Stimulated activated CD4-positive, alpha-beta T cell treated with anti-CD3 and anti-CD28 coated beads, Interleukin-15, amount 100 ng/mL, for 48 hours (primary cell): ENCODE measurements at regions not wholly inside any gene's neighbourhood (a gene's known extent, or its start where the extent isn't known, plus 50 kb on each side); places are given as distances from the start of the nearest gene placed in this dataset.
A peak's percentile ranks its signal among the peaks of the same experiment; 100 is the strongest.

Experiments used
- DNase-seq, 2 donors: peaks; one replicate each; pipeline ENCODE4 v3.0.0-alpha.2; 2020; ENCODE audit warnings: low read depth in 2 of 2

DNA sequence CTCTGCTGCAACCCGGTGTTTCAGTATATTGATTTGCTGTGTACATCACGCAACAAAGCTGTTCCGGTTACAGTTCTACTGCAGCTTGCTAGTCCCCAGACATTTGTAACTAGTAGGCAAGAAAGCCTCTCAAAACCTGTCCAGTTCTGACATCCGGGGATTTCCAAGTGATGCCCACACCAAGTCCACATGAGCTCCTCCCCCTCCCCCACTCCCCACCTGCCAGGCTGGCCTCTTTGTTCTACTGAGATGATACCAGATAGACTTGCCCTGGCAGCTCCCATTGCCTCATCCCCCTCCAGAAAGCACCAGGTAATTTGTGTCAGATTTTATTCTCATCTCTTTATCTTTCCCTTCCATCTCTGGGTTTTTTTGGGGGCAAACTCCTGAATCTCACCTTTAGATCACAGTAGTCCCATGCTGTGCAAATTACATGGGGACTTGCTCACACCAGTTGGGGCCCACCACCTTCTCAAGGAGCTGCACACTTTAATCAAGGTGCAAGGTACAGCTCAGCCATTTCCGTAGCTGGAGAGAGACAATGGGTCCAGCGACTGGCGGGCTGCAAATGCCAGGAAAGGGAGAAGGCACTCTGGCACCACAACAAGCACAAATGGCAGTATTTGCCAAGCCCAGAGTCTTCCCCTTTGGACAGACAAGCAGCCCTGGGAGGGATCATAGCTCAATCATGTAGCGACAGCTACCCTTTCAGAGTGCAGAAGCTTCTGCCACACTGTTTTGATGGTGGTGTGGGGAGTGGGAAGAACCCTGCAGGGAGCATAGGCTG, 183.1 kb downstream of the CYLD start:
- no peak for DNase-seq

DNA sequence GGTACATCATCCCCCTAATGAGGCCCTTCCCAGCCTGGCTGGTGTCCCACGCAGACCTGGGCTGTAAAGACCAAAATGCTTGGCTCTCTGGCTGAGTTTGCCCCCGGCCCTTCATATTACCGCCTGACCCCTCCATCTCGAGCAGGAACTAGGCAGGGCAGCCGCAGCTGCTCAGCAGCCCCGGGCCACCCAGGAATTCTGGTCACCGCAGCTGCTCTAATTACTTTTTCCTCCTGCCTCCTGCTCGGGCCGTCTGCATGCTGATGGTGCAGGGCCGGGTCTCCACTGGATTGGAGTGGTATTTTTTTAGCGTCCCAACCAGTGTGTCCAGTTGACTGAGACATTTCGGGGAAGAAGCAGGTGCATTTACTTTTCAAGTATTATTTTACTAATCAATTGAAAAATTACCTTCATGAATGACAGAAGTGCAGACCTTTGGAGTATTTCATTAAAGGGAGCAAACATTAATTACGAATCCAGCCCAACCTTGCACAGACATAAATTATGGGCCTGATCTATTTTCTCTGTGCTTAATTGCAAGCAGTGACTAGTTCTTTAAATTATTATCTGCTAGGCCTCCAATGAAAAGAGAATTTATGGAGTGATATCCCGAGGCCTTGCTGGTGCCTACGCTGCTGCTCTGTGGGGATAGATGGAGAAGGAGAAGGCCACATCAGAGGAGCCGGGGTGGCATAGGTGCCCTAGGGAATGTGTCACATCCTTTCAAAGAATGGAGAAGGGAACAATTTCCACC, 176.2 kb downstream of the CYLD start:
- DNase-seq, result no peak

DNA sequence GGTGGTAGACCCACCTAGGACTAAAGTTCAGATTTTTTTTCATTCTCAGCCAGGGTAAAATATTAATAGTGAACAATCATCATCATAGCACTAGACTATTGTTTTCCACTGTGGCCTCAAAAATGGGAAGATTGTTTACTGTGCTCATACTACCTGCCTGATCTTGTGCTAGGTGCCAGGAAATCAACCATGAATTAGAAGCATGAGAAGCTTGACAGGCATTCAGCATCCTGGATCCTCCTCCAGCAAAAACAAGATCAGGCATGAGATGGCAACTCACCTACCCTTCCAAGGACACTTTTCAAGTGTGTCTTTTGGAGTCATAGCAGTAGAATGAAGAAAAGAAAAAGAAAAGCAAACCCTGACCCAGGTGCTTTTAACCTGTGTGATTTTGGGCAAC, 174.2 kb downstream of the CYLD start:
- no peak for DNase-seq

DNA sequence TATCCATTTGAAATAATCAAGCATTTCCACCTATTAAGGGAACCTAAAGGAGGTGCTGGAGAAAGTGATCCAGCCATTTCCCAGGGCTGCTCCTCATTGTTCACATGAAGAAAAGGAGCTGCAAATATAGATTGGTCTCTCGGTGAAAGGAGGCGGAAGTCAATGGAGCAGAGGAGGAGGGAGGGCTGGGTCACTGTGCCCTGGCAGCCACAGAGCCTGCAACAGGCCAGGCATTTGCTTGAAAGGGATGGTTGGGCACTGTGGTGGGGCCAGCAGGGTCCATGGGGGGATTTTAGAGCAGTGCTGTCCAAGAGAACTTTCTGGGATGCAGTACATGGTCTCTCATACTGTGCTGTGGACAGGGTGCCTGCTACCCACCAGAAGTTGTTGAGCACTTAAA, 173.2 kb downstream of the CYLD start:
- no peak for DNase-seq

DNA sequence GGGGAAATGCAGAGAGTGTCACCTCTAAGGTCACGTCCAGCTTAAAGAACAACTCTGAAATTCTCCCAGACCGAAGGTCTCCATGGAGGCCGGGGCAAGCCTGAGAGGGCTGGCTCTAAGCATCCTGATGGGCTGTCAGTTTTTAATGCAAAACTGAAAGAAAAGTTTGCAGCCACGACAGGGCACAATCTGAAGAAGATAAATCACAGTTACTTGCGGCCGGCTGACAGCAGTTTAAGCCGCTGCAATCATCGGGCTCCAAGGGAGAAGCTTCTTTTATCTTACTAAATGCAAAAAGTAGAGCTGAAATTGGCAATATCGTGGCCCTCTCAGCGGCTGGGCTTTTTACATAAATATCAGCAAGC, 168.8 kb downstream of the CYLD start:
- no peak for DNase-seq

DNA sequence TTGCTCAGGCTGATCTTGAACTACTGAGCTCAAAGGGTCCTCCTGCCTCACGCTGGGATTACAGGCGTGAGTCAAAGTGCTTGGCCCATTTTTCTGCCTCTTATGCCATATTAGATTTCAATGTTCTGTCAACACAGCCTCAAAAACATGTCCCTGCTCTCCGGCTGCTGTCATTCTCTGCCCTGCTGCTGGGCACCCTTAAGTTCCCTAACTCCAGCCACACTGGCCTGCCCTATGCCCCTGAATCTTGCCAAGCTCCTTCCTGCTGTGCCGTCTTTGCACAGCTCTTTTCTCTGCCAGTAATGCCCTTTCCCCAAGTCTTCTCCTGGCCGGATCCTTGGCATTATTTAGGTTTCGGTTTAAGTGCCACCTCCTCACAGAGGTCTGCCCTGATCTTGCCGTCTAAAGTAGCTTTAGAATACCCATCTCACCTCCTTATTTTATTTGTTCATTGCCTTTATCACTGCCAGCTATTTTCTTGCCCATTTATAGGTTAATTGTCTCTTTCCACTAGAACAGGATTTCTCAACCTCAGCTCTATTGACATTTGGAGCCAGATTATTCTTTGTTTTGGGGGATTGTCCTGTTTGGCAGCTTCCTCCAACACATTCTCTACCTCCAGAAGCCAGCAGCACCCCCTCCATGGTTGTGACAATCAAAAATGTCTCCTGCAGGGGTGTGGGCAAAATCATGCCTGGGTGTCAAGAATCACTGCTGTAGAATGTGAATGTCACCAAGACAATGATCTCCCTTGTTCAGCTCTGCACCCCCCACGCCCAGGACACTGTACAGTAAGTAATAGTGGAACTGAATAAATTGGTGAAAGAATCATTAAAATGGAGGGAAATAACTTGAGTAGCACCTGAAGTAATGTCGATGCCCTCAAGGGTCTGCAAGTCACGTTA, 168.2 kb downstream of the CYLD start:
- DNase-seq, result no peak

DNA sequence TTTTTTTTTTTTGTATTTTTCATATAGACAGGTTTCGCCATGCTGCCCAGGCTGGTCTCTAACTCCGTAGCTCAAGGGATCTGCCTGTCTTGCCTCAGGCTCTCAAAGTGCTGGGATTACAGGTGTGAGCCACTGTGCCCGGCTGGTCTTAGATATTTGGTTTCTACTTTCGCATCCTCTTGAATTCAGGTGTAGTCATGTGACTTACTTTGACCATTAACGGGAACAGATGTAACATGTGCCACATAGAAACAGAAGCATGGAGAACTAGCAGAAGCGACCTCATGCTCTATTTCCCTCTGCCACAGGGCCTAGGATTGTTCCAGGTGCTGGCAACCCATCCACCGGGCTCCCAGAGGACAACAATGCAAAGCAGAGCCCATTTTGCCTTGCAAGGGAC, 166.6 kb downstream of the CYLD start:
- DNase-seq, result no peak

DNA sequence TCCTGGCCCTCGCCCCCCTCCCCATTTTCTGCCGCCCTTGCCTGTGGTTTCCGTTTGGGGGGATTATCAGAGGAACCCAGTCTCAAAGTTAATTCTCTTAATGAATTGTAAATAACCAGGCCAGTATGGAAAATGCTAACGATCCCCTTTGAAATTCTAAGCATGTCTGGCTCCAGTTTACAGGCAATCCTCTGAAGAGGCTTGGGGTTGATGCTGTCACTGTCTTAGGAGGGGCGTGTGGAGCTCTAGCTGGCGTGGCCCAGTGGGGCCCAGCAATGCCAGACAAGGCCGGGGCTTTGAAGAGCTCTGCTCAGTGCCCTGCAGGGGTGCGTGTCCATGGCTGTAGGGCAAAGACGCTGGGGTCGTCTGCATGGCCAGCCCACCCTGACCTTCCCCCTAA, 164.6 kb downstream of the CYLD start:
- no peak for DNase-seq

DNA sequence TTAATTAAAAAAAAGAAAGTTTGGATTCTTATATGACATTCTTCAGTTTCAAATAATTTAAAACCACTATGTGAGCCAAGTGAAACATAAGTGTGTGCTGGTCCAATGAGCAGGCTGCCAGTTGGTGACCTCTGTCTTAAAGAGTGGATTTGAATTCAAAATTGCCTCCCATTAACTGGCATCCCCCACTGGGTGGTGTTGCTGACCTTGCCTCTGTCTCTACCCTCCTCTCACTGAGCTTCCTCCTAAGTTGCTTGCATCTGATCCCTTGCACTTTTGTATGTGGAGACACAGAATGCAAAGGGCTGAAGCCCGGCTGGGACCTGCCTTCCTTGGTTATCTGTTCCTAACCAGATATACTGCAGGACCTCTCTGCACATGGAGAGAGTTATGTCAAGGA, 160.6 kb downstream of the CYLD start:
- no peak for DNase-seq

DNA sequence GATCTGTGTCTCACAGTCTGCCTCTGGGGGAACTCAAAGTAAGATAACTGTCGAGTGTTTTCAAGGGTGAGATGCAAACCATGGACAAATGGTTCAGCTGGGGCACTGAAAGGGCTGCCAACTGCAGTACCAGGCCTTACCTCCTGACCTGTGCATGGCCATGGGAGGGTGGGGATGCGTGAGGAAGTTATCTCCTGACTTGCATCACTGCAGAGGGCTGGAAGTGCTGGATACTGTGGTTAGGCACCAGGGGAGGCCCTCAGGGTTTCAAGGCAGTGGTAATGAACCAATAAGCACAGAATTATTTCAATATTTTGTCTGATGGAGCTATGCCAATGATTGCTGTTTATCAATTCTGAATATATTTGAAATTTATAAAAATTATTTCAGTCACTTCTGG, 159.2 kb downstream of the CYLD start:
- no peak for DNase-seq

DNA sequence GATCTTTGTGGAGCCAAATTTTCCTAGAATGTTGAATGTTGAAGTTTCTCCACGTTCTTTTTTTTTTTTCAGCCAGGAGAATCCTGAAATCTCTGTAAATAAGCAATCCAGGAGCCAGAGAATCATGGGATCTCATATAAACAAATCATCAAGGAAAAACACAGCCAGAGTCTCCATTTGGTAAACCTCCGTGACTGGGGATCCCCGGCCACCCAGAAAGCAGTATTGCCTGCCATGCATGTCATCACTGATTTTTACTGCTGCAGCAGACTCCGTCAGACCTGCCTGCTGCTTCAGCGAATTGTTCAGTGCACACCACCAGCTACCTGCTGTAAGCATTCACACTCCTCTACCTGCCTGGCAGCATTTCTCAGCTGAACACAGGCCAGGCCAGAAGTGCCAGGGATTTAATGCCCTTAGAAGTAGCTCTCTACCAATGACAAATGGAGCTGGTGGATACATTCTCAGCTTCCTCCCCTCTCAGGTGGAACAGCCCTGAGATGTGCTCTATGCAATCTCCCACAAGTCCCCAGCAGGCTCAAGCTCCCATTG, 158.6 kb downstream of the CYLD start:
- no peak for DNase-seq

DNA sequence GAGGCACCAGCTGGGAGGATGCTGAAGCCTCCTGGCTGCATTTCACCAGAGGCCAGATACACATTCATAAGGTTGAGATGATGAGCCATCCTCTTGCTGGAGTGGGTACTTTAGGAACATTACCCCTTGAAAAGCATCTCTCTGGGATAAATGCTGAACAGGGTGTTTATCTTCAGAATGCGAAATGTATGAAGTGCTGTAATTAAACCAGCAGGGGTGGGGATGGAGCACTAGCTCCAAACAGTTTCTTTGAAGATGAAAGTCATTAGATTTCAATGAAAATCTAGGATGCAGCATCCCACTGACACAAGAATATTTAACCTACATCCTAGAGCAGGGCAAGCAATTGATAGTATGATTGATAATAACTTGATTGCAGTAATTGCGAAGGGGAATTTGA, 158.1 kb downstream of the CYLD start:
- no peak for DNase-seq

DNA sequence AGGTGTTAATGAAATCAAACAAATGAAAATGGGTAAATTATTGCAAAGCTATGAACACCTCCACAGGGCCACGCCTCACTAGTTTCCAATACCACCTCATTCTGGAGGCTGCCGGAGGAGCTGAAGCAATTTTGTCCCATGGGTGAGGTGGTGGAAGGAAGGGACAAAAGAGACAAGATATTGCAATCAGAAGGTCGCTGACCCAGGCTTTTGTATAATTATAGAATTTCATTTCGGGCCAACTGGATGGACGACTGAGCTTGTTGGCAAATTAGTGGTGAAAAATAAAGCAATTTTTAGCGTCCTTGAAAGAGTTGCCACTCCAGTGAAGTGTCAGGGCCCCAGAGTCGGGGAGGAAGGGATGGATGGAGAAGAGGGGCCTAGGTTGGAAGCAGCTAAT, 147.9 kb downstream of the CYLD start:
- DNase-seq, result no peak

DNA sequence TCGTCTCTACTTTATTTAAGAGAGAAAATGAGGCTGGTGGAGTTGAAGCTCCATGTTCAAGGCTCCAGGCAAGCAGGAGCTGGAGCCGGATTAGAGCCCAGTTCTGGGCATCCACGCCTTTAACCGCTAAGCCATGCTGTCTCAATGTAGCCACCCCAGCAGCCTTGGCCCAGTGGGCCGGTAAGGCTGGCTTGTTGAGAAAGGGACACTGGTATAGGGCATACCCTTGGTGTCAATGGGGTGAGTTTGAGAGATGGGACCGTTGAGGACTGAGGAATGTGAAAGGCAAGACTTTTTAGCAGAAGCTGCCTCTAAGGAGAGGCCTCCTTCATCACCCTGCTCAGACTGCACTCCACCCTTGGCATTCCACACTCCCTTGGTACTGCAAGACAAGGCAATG, 147.4 kb downstream of the CYLD start:
- no peak for DNase-seq

DNA sequence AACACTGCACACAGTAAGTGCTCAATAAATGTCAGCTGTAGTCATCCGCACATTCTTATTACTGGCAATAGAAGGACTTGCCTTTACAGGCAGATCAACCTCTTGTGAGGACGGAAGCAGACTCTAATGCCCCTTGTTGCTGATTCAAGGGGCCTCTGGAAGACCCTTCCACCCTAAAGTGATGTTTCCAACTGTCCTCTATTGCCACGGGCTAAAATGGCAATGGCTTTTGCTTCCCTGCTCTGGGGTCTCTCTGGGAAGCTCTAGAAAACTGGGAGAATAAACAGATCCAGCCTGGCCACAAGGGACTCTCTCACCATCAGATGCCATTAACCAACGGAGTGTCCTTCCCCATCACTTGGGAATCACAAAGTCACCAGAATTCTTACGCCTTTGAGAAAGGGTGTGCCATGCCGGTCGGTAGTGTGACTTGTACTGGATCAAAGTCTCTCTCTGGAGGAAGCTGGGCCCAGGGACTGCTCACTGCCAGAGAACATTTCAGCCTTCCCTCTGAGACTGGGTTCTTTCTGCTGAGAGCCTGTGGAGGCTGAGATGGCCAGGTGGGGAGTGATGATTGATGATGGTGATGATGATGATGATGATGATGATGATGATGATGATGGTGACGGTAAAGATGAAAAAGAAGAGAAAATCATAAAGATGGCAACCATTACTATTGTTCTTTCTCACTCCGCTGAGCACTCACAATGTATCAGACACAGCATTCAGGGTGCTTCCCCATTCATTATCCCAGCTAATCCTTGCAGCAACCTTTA, 146.8 kb downstream of the CYLD start:
- DNase-seq, result no peak

DNA sequence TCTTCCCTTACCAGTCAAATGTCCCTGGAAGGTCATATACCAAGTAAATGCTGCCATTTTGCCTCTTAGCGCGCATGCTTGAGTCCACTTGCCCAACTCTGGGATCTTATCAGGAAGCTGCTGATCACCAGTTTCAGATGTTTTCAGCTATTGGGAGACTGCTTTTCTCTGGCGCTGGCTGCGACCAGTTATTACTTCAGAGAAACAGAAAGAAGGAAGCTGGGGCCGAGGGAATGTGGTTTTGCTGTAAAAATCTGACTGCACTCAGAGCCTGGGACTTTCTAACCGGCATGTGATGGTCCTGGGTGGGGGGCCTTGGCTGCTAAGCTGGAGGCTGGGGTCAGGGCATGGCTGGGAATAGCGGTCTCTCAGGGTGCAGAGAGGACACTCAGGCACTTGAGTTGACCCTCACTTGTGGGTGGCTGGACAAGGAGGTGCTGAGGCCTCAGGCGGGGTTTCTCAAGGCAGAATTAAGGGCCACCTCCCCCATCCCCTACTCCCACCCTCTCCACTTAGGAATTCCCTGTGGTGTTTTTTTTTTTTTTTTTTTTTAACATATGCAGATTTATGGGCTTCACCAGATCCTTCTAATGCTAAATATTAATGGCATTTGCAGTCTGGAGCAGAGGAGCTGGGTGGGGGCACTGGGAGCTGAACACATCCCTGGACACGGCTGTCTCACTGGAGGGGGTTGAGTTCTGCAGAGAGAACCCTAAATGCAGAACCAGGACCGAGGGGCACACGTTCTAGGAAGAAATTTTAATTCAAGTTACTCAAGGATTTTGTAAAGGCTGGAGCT, 145.8 kb downstream of the CYLD start:
- DNase-seq, result no peak

DNA sequence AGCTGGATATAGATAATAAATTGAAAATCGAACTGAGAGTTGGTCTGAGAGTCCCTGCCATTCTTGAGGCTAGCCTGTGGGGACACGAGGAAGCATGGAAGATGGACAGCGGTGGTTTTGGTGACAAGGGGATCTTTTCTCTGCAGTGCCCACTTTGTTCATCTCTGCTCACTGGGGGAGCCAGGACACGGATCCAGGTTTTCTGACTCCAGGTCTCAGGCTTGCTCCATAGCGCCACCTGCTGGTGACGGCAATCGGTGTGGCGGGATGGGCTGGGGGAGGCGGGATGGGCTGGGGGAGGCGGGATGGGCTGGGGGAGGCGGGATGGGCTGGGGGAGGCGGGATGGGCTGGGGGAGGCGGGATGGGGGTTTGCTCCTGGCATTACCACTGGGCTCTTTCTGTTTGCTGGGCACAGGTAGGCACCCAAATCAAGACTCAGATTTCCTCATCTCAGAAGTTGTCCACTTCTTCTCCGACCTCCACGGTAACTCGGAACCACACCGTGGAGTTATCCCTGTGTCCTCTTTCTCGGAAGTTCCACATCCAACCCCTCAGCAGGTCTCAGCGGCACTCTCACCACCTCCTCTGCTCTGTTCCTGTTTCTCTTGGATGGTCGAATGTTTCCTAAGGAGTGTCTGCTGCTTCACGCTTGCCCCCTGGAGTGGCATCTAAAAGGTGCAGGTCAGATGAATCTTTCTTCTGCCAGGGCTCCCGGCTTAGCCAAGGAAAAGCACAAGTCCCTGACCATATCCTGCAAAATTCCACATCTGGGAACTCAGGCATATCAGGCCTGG, 142.4 kb downstream of the CYLD start:
- DNase-seq, result peak; percentile 2 to 19

DNA sequence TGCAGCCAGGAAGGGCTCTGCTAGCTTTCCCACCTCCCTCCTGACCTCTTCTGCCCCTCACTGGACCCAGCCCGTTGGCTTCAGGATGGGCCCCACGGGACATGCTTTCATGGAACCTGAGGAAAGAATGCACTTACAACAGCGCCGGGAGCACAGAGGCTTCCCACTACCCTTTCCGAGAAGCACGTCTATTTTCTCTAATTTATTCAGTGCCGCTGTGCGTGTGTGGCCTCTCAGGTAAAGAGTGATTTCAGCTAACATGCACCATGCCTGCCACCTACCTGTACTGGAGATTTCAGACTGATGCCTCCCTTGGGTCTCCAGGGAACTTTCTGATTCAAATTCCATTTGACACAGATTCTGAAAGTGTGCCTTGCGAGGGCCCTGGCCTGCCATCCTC, 140.1 kb downstream of the CYLD start:
- no peak for DNase-seq

DNA sequence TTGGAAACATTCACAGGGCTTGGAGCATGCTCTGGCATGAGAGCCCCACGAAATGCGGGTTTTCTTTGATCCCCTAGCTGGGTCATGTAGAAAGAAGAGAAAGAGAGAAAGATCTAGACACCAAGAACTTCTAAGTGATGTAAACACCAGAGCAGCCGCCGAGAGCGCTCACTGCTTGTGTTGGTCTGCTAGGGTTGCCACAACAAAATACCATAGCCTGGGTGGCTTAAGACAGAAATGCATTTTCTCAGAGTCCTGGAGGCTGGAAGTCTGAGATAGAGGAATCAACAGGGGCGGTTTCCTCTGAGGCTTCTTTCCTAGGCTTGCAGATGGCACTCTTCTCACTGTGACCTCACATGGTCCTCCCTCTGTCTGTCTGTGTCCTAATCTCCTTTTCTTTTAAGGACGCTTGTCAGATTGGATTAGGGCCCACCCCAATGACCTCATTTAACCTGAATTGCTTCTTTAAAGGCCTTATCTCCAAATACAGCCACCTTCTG, 139.5 kb downstream of the CYLD start:
- DNase-seq, result no peak

DNA sequence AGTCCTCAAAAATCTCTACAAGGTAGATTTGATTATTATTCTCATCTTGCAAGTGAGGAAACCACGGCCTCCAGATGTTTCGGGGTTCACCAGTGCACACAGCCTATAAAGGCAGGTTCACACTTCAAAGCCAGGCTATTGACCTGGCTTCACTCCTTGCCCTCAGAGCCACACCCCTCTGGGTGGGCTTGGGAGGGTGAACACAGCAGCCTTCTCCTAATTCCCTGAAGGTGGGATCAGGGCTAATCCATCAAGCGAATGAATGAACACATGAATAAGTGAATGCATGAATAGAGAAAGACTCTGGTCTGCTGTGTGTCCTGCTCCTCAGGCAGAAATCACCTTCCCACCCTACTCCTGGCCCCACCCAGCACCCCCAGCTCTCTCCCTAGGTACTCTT, 139.0 kb downstream of the CYLD start:
- no peak for DNase-seq
